ENCODE measurements at regions not wholly inside any gene's neighbourhood (a gene's known extent, or its start where the extent isn't known, plus 50 kb on each side); places are given as distances from the start of the nearest gene placed in this dataset.

DNA sequence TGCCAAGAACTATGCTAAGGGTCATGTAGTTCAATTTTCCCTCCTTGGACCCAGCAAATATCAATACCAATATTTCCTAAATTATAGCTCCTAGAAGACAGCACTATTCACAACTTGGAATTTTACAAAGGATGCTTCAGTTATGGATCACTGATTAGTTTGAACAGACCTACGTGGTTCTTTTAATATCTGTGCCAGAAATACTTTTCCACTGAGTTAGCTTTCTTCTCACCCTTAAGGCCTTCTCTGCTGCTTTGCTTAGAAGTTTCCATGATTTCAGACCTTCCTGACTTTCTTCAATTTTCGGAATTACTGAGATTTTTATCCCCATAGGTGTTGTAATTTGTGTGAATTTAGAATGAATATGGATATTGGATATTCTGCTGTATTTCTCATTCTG, 380.4 kb downstream of the PSAT1 start:
- DNase-seq (ENCODE audit: low read depth): no peak
- H3K4me3 ChIP-seq (ENCODE audit: low read depth, low read length): no peak overlapping the region
- TF ChIP-seq, protein P1, sequence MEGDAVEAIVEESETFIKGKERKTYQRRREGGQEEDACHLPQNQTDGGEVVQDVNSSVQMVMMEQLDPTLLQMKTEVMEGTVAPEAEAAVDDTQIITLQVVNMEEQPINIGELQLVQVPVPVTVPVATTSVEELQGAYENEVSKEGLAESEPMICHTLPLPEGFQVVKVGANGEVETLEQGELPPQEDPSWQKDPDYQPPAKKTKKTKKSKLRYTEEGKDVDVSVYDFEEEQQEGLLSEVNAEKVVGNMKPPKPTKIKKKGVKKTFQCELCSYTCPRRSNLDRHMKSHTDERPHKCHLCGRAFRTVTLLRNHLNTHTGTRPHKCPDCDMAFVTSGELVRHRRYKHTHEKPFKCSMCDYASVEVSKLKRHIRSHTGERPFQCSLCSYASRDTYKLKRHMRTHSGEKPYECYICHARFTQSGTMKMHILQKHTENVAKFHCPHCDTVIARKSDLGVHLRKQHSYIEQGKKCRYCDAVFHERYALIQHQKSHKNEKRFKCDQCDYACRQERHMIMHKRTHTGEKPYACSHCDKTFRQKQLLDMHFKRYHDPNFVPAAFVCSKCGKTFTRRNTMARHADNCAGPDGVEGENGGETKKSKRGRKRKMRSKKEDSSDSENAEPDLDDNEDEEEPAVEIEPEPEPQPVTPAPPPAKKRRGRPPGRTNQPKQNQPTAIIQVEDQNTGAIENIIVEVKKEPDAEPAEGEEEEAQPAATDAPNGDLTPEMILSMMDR (conservative IDR thresholded peaks at IDR 0.05; ENCODE audit: low read depth, low read length): no peak

DNA sequence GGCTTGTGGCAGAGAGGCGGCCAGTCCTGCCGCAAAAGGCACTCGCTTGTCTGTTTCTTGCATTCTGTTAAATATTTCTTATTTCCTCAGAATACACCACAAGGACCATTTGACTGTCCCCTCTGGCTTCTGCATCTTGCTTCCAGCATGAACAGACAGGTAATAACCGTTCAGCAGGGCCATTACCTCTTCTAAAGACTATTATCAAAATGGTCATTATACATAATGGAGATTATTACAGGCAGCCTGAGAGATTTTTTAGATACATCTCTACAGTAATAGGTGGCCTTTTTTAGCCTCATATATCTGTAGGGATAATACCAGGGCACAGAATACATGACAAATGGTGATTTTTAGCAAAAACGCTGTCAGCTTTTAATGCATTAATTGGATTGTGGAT, 382.0 kb downstream of the PSAT1 start:
- no peak for DNase-seq (ENCODE audit: low read depth)
- TF ChIP-seq, protein P1 (conservative IDR thresholded peaks at IDR 0.05; ENCODE audit: low read depth, low read length): no peak
- H3K4me3 ChIP-seq (ENCODE audit: low read depth, low read length): no peak overlapping the region

DNA sequence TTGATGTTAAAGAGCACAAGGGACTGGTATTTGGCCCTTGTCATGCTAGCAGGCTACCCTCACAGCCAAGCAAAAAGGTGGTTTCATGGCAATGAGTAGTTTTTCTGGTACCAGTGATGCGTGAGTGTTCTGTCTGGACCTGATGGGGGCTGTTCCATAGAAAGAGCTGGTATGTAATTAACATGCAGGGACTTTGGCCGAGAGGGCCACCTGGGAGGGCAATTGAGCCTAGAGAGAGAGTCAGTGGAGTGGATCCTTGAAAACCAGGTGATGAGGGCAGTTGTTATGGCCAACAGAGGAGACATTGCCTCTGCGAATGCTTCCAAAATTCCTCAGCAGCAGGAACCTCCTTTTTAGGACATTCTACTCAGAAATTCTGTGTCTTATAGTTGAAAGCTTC, 383.3 kb downstream of the PSAT1 start:
- no peak overlapping the region for H3K4me3 ChIP-seq (ENCODE audit: low read depth, low read length)
- no peak for DNase-seq (ENCODE audit: low read depth)
- TF ChIP-seq, protein P1 (conservative IDR thresholded peaks at IDR 0.05; ENCODE audit: low read depth, low read length): no peak

DNA sequence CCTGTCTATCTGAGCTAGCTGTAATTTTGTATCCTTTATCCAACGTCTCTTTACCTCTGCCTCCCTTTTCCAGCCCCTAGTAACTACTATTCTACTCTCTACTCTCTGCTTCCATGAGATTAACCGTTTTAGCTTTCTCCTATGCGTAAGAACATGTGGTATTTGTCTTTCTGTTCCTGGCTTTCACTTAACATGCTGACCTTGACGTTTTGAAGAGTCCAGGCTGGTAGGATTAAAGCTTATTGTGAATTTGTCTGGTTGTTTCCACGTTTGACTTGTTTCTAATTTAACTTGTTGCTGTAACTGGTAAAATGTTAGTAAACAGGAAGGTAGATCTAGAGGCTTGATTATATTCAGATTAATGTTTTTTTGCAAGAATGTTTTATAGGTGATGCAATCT, 385.3 kb downstream of the PSAT1 start:
- peak; percentile 6 for DNase-seq (ENCODE audit: low read depth)
- H3K4me3 ChIP-seq (ENCODE audit: low read depth, low read length): no peak overlapping the region
- TF ChIP-seq, protein P1 (conservative IDR thresholded peaks at IDR 0.05; ENCODE audit: low read depth, low read length): no peak

DNA sequence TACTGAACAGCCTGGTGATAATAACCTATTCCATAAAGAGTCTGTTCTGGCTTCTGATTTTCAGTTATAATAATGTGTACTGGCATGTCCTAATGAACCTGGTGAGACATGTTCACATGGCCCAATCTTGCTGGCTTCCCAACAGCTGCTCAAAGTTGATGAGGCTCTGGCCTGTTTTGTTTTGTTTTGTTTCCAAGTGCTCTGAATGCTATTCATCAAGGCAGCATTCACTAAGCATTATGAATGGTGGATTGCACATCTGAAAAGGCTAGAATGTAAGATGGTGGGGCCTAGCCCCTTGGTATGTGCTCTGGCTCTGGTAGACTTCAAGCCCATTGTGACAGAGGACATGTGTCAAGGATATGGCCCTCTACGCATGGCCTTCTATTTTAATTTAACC, 388.5 kb downstream of the PSAT1 start:
- no peak for DNase-seq (ENCODE audit: low read depth)
- TF ChIP-seq, protein P1 (conservative IDR thresholded peaks at IDR 0.05; ENCODE audit: low read depth, low read length): no peak

DNA sequence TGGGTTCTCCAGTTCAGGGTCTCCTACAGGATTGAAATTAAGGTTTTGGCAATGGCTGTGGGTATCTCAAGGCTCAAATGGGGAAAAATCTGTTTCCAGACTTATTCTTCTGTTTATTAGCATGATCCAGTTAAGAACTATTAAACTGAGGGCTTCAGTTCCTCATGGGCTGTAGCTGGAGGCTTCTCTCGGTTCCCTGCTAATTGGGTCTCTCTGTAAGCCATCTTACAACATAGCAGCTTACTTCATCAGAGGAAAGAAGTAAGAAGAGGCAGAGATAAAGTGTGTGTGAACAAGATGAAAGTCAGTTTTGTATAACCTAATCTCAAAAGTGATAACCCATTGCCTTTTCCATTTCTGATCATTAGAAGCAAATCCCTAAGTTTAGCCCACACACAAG, 391.9 kb downstream of the PSAT1 start:
- DNase-seq (ENCODE audit: low read depth): no peak
- no peak overlapping the region for H3K4me3 ChIP-seq (ENCODE audit: low read depth, low read length)
- TF ChIP-seq, protein P1 (conservative IDR thresholded peaks at IDR 0.05; ENCODE audit: low read depth, low read length): no peak

More for the DNA sequence above, 388.5 kb downstream of the PSAT1 start:
- H3K4me3 ChIP-seq (ENCODE audit: low read depth, low read length): no peak overlapping the region

DNA sequence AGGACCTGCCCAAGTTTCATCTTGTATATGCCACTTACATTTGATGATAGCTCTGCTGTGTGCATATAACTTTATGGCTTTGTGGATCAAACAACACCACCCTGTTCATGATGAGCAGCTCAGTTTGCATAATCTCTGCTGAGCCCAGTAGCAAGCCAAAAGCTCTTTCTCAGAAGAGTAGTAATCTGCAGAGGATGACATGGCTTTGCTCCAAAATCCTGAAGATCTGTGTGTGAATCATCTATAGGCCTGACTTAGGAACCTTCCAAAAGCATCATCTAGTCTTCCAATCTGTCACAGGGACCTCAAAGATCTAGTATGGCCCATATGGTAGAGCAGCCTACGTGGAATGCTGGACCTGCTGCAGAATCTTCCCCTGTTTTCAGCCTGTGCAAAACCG, 394.6 kb downstream of the PSAT1 start:
- DNase-seq (ENCODE audit: low read depth): no peak
- H3K4me3 ChIP-seq (ENCODE audit: low read depth, low read length): no peak overlapping the region
- TF ChIP-seq, protein P1 (conservative IDR thresholded peaks at IDR 0.05; ENCODE audit: low read depth, low read length): no peak
